ENCODE measurements at regions not wholly inside any gene's neighbourhood (a gene's known extent, or its start where the extent isn't known, plus 50 kb on each side); places are given as distances from the start of the nearest gene placed in this dataset.
"Not testable (repeated sequence)": the region's sequence is repeated elsewhere in the genome, so short reads cannot be mapped to it uniquely, and the experiment has no call there.

DNA sequence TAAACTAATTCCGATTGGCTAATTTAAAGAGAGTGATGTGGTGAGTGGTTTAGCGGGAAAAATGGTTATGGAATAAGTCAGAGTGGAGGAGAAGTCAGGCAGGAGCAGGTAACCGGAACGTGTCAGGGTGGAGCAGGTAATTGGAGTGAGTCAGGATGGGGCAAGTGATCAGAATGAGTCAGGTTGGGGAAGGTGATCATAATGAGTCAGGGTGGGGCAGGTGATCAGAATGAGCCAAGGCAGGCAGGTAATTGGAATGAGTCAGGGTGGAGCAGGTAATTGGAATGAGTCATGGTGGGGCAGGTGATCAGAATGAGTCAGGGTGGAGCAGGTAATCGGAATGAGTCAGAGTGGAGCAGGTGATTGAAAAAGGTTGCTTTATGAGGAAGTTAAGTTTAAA, 101.4 kb downstream of the TMEM167A start:
- no peak for DNase-seq (ENCODE audit: low spot score)
- H3K36me3 Mint-ChIP-seq (ENCODE audit: low read depth): no peaks in the 10 kb centered on the region
- H3K27me3 Mint-ChIP-seq (ENCODE audit: low read depth): no peaks in the 10 kb centered on the region
- no peak overlapping the region for H3K27ac Mint-ChIP-seq
- no peaks in the 10 kb centered on the region for H3K4me1 Mint-ChIP-seq (ENCODE audit: low read depth)
- intact Hi-C loops (cut with micrococcal nuclease): no loop called here
- H3K4me3 Mint-ChIP-seq (ENCODE audit: low read depth): no peak overlapping the region
- peaks cover 34% of the 10 kb centered on the region for H3K9me3 Mint-ChIP-seq

DNA sequence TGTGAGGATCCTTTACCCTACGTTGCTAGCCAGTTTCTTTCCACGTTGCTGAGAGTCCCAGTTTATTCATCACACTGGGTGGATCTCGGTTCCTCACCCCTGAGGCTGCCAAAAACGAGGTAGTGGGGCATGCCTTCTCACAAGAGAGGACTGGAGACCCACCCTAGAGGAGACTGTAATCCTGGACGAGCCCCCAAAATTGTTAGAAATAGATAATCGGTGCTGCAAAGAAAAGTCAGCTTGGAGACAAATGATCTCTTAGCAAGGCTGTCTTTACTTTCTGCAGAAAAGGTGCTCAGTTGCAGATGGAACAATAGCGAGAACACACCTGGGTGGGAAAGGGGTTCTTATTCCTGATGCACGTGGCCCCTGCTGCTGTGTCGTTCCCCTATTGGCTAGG, 101.8 kb downstream of the TMEM167A start:
- no peak overlapping the region for H3K4me3 Mint-ChIP-seq (ENCODE audit: low read depth)
- no peaks in the 10 kb centered on the region for H3K4me1 Mint-ChIP-seq (ENCODE audit: low read depth)
- H3K9me3 Mint-ChIP-seq: peaks cover 34% of the 10 kb centered on the region
- intact Hi-C loops (cut with micrococcal nuclease): no loop called here
- H3K27me3 Mint-ChIP-seq (ENCODE audit: low read depth): no peaks in the 10 kb centered on the region
- H3K27ac Mint-ChIP-seq: no peak overlapping the region
- DNase-seq (ENCODE audit: low spot score): no peak
- no peaks in the 10 kb centered on the region for H3K36me3 Mint-ChIP-seq (ENCODE audit: low read depth)

DNA sequence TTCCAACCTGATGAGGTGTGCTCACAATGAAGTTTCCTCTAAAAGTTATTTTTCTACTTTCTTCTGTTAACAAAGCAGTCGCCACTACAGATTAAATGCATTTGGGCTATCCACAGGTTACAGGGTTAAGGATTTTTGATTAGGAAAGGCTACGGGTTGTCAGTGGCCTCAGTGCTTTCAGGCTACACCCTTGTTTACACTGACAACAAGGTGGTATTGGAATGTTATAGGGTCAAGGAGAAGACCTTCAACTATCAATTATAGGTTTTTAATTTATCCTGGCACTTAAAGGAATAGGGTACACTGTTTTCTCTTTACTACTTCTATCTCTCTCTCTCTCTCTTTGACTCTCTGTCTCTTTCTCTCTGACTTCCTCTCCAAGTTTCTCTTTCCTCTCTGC, 102.8 kb downstream of the TMEM167A start:
- H3K4me3 Mint-ChIP-seq (ENCODE audit: low read depth); H3K36me3 Mint-ChIP-seq (ENCODE audit: low read depth); H3K4me1 Mint-ChIP-seq (ENCODE audit: low read depth); intact Hi-C loops (cut with micrococcal nuclease); H3K27ac Mint-ChIP-seq; DNase-seq (ENCODE audit: low spot score); H3K27me3 Mint-ChIP-seq (ENCODE audit: low read depth): not testable (repeated sequence)
- H3K9me3 Mint-ChIP-seq: peaks cover 40% of the 10 kb centered on the region

DNA sequence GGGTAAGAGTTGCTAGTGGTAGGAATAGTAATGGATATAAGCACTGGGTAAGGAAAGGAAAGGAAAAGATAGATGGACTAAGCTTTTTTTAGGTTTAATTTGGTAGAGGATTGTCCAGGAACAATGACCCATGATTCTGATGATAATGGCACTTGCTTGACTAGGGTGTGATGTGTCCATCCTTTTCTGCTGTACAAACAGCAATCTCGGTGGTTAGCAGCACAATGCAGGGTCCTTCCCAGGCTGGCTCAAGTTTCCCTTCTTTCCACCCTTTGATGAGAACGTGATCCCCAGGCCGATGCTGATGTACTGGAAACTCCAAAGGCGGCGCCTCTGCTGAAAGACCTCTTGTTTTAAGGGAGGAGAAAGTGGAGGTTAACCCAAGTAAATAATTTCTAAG, 105.3 kb downstream of the TMEM167A start:
- DNase-seq (ENCODE audit: low spot score): no peak
- no peak overlapping the region for H3K4me3 Mint-ChIP-seq (ENCODE audit: low read depth)
- H3K4me1 Mint-ChIP-seq (ENCODE audit: low read depth): no peaks in the 10 kb centered on the region
- no peak overlapping the region for H3K27ac Mint-ChIP-seq
- peaks cover 41% of the 10 kb centered on the region for H3K9me3 Mint-ChIP-seq
- intact Hi-C loops (cut with micrococcal nuclease): no loop called here
- no peaks in the 10 kb centered on the region for H3K27me3 Mint-ChIP-seq (ENCODE audit: low read depth)
- no peaks in the 10 kb centered on the region for H3K36me3 Mint-ChIP-seq (ENCODE audit: low read depth)

DNA sequence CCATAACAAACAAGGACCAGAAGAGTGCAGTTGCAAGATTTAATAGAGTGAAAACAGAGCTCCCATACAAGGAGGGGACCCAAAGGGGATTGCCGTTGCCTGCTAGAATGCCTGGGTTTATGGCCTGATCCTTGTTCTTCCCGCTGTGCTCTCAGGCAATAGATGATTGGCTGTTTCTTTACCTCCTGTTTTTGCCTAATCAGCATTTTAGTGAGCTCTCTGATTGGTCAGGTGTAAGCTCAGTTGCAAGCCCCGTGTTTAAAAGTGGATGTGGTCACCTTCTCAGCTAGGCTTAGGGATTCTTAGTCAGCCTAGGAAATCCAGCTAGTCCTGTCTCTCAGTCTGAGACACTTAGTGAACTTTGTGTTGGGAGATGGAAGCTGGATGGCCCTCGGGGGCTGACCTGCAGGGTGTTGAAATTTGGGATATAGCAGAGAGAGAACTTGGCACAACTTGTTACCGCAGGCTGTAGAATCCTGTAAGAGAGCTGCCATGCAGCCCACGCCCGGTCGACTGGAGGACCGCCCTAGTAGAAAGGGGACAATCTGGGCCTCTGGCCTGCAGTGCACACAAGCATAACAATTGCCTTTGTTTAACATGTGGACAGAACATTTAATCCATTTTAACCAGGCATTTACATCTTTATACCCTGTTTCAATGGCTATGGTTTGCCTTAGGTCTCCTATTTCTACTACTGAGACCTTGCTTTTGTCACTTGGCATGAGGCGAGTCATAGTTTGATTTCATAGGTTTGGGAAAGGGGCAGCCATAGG, 106.0 kb downstream of the TMEM167A start:
- intact Hi-C loops (cut with micrococcal nuclease); H3K4me3 Mint-ChIP-seq (ENCODE audit: low read depth); DNase-seq (ENCODE audit: low spot score); H3K4me1 Mint-ChIP-seq (ENCODE audit: low read depth); H3K36me3 Mint-ChIP-seq (ENCODE audit: low read depth); H3K27ac Mint-ChIP-seq; H3K27me3 Mint-ChIP-seq (ENCODE audit: low read depth): not testable (repeated sequence)
- peaks cover 36% of the 10 kb centered on the region for H3K9me3 Mint-ChIP-seq

DNA sequence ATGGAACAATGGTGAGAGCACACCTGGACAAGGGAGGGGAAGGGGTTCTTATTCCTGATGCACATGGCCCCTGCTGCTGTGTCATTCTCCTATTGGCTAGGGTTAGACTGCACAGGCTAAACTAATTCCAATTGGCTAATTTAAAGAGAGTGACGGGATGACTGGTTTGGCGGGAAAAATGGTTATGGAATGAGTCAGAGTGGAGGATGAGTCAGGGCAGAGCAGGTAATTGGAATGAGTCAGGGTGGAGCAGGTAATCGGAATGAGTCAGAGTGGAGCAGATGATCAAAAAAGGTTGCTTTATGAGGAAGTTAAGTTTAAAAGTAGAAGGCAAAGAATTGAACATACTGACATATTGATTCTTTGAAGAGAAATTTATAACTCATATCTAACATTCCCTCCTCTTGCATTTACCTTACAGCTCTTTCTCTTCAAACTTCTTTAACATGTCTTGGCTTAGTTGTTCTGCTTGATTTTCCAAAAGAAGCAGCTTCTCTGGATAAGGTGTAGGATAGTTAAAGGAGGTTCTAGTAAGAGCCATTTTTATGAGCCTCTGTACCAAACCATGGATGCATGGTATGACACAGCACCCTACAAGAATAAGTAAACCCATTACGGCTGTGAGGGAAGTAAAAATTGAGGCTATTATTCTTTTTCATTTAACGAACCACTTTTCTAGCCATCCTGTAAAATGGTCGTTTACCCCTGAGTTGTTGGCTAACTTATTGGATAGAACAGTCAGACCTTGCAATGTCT, 107.8 kb downstream of the TMEM167A start:
- H3K4me3 Mint-ChIP-seq (ENCODE audit: low read depth); H3K36me3 Mint-ChIP-seq (ENCODE audit: low read depth); H3K27ac Mint-ChIP-seq; DNase-seq (ENCODE audit: low spot score); intact Hi-C loops (cut with micrococcal nuclease); H3K27me3 Mint-ChIP-seq (ENCODE audit: low read depth); H3K4me1 Mint-ChIP-seq (ENCODE audit: low read depth): not testable (repeated sequence)
- peaks cover 19% of the 10 kb centered on the region for H3K9me3 Mint-ChIP-seq

DNA sequence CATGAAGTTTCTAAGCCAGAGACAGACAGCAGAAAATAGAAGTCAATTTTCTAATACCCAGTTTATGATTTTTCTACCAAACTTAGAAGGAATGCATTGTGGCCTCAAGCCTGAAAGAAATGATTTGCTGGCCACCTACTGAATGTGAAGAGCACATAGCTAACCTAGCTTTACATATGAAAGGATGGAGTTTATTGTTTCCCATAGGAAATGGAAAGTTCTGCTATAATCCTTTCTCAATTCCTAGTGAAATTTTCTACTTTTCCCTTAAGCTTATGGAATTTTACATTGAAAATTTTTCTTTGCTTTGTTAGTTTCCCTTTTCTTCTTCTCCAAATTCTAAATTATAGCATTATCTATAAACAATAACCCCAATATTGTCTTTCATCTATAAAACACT, 110.1 kb downstream of the TMEM167A start:
- Mint-ChIP-seq H3K4me3 (ENCODE audit: low read depth) (no peak overlapping the region), H3K36me3 (ENCODE audit: low read depth) (no peaks in the 10 kb centered on the region), H3K4me1 (ENCODE audit: low read depth) (no peaks in the 10 kb centered on the region), H3K27ac (no peak overlapping the region), H3K27me3 (ENCODE audit: low read depth) (no peaks in the 10 kb centered on the region), H3K9me3 (peaks cover 13% of the 10 kb centered on the region)
- DNase-seq (ENCODE audit: low spot score): no peak
- intact Hi-C loops (cut with micrococcal nuclease): no loop called here

DNA sequence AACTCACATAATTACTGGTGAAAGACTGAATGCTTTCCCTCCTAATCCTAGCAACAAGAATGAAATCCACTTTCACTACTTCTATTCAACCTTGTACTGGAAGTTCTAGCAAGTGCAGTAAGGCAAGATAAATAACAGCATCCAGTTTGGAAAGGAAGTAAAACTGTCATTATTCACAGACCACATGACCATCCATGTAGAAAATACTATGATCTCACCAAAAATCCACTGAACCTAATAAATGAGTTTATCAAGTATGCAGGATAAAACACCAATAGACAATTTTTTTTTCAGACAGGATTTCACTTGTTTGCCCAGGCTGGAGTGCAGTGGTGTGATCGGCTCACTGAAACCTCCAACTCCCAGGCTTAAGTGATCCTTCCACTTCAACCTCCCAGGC, 117.7 kb downstream of the TMEM167A start:
- Mint-ChIP-seq H3K4me3 (ENCODE audit: low read depth) (no peak overlapping the region), H3K4me1 (ENCODE audit: low read depth) (no peaks in the 10 kb centered on the region), H3K36me3 (ENCODE audit: low read depth) (no peaks in the 10 kb centered on the region), H3K9me3 (peaks cover 12% of the 10 kb centered on the region), H3K27me3 (ENCODE audit: low read depth) (no peaks in the 10 kb centered on the region), H3K27ac (no peak overlapping the region)
- intact Hi-C loops (cut with micrococcal nuclease): no loop called here
- DNase-seq (ENCODE audit: low spot score): no peak

DNA sequence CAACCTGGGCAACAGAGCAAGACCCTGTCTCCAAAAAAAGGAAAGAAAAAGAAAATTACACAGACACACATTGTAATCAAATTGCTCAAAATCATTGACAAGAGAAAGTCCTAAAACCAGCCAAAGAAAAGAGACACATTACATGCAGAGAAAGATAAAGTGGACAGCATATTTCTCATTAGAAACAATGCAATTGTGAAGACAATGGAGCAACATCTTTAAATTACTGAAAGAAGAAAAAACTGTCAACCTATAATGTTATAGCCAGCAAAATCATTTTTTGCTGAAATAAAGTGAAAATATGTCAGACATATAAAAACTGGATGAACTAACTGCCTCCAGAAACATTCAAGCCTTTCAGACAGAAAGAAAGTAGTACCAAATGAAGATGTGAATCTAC, 120.6 kb downstream of the TMEM167A start:
- H3K9me3 Mint-ChIP-seq: peaks cover 12% of the 10 kb centered on the region
- H3K27ac Mint-ChIP-seq: no peak overlapping the region
- no peaks in the 10 kb centered on the region for H3K36me3 Mint-ChIP-seq (ENCODE audit: low read depth)
- intact Hi-C loops (cut with micrococcal nuclease): no loop called here
- no peak overlapping the region for H3K4me3 Mint-ChIP-seq (ENCODE audit: low read depth)
- no peak for DNase-seq (ENCODE audit: low spot score)
- H3K4me1 Mint-ChIP-seq (ENCODE audit: low read depth): no peaks in the 10 kb centered on the region
- no peaks in the 10 kb centered on the region for H3K27me3 Mint-ChIP-seq (ENCODE audit: low read depth)

DNA sequence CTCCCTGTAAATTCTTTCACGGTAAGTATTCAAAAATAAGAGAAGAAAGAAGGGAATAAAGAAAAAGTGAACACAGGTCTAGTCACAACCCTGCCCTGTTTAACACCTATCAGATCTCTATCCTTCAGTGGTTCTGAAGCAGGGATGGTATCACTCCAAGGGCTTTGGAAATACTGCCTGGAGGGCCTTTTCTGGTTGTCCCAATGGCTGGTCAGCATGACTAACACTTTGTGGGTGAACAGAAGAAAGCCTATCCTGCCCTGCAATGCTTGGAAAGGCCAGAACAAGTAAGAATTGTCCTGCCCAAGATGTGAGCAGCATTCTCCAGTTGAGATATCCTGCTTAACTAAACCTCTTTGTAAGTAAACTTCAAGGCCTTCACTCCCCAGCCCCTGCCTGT, 124.9 kb downstream of the TMEM167A start:
- H3K4me1 Mint-ChIP-seq (ENCODE audit: low read depth): no peaks in the 10 kb centered on the region
- H3K36me3 Mint-ChIP-seq (ENCODE audit: low read depth): no peaks in the 10 kb centered on the region
- H3K4me3 Mint-ChIP-seq (ENCODE audit: low read depth): no peak overlapping the region
- H3K27me3 Mint-ChIP-seq (ENCODE audit: low read depth): no peaks in the 10 kb centered on the region
- no peak overlapping the region for H3K27ac Mint-ChIP-seq
- intact Hi-C loops (cut with micrococcal nuclease): no loop called here
- DNase-seq (ENCODE audit: low spot score): no peak
- peaks cover 18% of the 10 kb centered on the region for H3K9me3 Mint-ChIP-seq

DNA sequence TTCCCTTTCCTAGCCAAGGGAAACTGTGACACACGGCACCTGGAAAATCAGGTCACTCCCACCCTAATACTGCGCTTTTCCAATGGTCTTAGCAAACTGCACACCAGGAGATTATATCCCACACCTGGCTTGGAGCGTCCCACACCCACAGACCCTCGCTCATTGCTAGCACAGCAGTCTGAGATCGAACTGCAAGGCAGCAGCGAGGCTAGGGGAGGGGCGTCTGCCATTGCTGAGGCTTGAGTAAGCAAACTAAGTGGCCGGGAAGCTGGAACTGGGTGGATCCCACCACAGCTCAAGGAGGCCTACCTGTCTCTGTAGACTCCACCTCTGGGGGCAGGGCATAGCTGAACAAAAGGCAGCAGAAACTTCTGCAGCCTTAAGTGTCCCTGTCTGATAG, 132.9 kb downstream of the TMEM167A start:
- H3K27me3 Mint-ChIP-seq (ENCODE audit: low read depth); H3K27ac Mint-ChIP-seq; intact Hi-C loops (cut with micrococcal nuclease): not testable (repeated sequence)

DNA sequence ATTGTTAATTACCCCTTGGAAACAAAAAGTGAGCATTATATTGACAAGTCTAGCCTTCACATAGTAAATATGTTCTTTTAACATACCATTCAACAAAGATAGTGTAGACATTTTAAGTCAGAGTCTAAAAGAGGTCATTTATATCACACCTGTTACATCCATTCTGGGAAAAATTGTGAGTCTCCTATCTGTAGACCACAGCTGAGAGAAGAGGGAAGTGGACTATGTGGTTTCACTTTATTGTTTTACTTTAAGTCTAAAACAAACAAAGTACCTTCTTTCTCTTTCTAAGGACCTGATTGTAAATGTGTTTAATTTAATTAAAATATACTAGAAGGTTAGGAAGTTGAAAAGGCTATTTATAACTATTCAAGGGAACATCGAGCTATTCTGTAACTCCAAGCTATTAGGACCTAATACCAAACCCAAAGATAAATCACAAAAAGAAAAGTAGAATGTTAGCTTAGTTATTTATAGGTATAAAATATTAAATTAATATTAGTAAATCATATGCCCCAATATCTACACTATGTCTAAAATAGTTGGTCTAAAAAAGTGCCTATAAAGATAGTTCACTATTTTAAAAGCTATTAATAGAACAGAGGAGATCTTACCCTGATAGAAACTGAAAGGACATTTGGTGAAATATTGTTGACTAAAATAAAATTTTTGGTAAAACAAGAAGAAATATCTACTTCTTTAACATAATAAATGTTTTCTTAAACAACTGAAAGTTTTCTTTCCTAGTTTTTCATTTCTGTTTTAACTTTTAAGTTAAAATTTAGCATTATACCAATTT, 134.9 kb downstream of the TMEM167A start:
- H3K36me3 Mint-ChIP-seq (ENCODE audit: low read depth): no peaks in the 10 kb centered on the region
- H3K9me3 Mint-ChIP-seq: no peaks in the 10 kb centered on the region
- H3K27me3 Mint-ChIP-seq (ENCODE audit: low read depth): no peaks in the 10 kb centered on the region
- H3K4me1 Mint-ChIP-seq (ENCODE audit: low read depth): no peaks in the 10 kb centered on the region
- no peak overlapping the region for H3K27ac Mint-ChIP-seq
- no peak overlapping the region for H3K4me3 Mint-ChIP-seq (ENCODE audit: low read depth)
- intact Hi-C loops (cut with micrococcal nuclease): no loop called here
- DNase-seq (ENCODE audit: low spot score): no peak

More for the DNA sequence above, 132.9 kb downstream of the TMEM167A start:
- H3K4me3 Mint-ChIP-seq (ENCODE audit: low read depth); DNase-seq (ENCODE audit: low spot score); H3K36me3 Mint-ChIP-seq (ENCODE audit: low read depth); H3K9me3 Mint-ChIP-seq; H3K4me1 Mint-ChIP-seq (ENCODE audit: low read depth): not testable (repeated sequence)
